GM21381 (cell line): ENCODE measurements at regions not wholly inside any gene's neighbourhood (a gene's known extent, or its start where the extent isn't known, plus 50 kb on each side); places are given as distances from the start of the nearest gene placed in this dataset.

Experiments used
- ATAC-seq: cut with Tn5 transposase; IDR thresholded peaks from one replicate; pipeline ENCODE4 v1.9.1; 2021; ENCODE audit warnings: mild to moderate bottlenecking, moderate library complexity; ENCODE audit not compliant: unreplicated experiment

- no peak for ATAC-seq
Observed at GRCh38 chr10:78915190-78915518, 153.6 kb upstream of the ZMIZ1 start.

- ATAC-seq: no peak
Observed at GRCh38 chr10:78916227-78916626, 152.5 kb upstream of the ZMIZ1 start.

GRCh38 chr10:78919181-78919966, 149.4 kb upstream of the ZMIZ1 start:
- no peak for ATAC-seq

GRCh38 chr10:78920011-78920410, 148.8 kb upstream of the ZMIZ1 start:
- no peak for ATAC-seq

GRCh38 chr10:78921895-78922294, 146.9 kb upstream of the ZMIZ1 start:
- ATAC-seq: no peak

- ATAC-seq: no peak
Observed at GRCh38 chr10:78923647-78924318, 145.0 kb upstream of the ZMIZ1 start.

GRCh38 chr10:78924319-78925003, 144.3 kb upstream of the ZMIZ1 start:
- no peak for ATAC-seq

GRCh38 chr10:78925275-78925674, 143.5 kb upstream of the ZMIZ1 start:
- no peak for ATAC-seq

GRCh38 chr10:78925800-78926319, 142.9 kb upstream of the ZMIZ1 start:
- no peak for ATAC-seq

GRCh38 chr10:78927257-78927995, 141.3 kb upstream of the ZMIZ1 start:
- no peak for ATAC-seq

GRCh38 chr10:78928330-78928729, 140.4 kb upstream of the ZMIZ1 start:
- ATAC-seq: no peak

- no peak for ATAC-seq
Observed at GRCh38 chr10:78929541-78929940, 139.2 kb upstream of the ZMIZ1 start.

GRCh38 chr10:78931321-78932053, 137.3 kb upstream of the ZMIZ1 start:
- no peak for ATAC-seq

- ATAC-seq: no peak
Observed at GRCh38 chr10:78932054-78932386, 136.7 kb upstream of the ZMIZ1 start.

- no peak for ATAC-seq
Observed at GRCh38 chr10:78932861-78933260, 135.9 kb upstream of the ZMIZ1 start.

GRCh38 chr10:78933828-78934531, 134.8 kb upstream of the ZMIZ1 start:
- ATAC-seq: no peak

GRCh38 chr10:78934532-78934898, 134.3 kb upstream of the ZMIZ1 start:
- ATAC-seq: no peak

- no peak for ATAC-seq
Observed at GRCh38 chr10:78934994-78935602, 133.7 kb upstream of the ZMIZ1 start.

- no peak for ATAC-seq
Observed at GRCh38 chr10:78935697-78936407, 132.9 kb upstream of the ZMIZ1 start.
